OCI-LY3 (cell line): ENCODE measurements at regions not wholly inside any gene's neighbourhood (a gene's known extent, or its start where the extent isn't known, plus 50 kb on each side); places are given as distances from the start of the nearest gene placed in this dataset.

Source experiments
- EZH2phosphoT487 ChIP-seq: fragments of 200-600 bp; shearing (Covaris generic); IDR thresholded peaks from 2 replicates; pipeline ENCODE4 v1.6.1; 2018; ENCODE audit warnings: antibody characterized with exemption, mixed run types, low read depth
- TF ChIP-seq, protein P1 (sequence below): fragments of 200-600, 300-600 bp; sonication (generic); IDR thresholded peaks from 2 replicates; pipeline ENCODE4 v1.5.1; 2014; ENCODE audit warnings: antibody characterized with exemption, low read length, low read depth

DNA sequence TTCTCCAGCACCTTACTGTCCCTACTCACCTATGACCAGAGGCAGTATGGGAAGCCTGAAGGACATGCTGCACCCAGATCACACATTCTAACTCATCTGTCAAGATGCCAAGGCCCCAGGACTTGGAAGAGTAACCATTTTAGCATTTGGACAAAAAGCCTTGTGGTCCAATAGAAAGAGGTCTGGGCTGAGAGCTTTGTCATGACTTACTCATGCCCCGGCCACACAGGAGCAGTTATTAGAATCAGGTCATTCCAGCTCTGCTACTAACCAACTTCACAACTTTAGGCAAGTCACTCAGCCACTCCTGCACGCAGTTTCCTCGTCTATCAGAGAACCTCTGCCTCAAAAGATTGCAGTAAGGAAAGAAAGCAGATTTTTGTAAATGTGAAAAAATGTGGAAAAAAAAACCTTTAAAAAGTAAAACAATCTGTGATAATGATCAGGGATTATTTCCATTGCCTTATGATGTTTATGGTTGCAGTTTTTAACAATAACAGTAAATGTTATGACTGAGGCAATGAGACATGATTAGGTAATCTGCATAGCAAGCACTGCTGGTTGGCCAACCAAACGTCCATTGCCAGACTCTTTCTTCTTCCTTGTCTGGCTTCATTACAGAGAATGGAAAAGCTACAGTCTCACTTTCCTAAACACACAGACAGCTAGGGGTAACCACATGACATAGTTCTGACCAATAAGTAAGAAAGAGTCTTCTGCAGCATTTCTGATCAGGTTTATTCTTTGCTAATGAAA lies 255.4 kb upstream of the CHAC2 start:
- TF ChIP-seq, protein P1, sequence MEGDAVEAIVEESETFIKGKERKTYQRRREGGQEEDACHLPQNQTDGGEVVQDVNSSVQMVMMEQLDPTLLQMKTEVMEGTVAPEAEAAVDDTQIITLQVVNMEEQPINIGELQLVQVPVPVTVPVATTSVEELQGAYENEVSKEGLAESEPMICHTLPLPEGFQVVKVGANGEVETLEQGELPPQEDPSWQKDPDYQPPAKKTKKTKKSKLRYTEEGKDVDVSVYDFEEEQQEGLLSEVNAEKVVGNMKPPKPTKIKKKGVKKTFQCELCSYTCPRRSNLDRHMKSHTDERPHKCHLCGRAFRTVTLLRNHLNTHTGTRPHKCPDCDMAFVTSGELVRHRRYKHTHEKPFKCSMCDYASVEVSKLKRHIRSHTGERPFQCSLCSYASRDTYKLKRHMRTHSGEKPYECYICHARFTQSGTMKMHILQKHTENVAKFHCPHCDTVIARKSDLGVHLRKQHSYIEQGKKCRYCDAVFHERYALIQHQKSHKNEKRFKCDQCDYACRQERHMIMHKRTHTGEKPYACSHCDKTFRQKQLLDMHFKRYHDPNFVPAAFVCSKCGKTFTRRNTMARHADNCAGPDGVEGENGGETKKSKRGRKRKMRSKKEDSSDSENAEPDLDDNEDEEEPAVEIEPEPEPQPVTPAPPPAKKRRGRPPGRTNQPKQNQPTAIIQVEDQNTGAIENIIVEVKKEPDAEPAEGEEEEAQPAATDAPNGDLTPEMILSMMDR: no peak
- TF ChIP-seq EZH2phosphoT487: no peak
